GM19025 (cell line): ENCODE measurements at regions not wholly inside any gene's neighbourhood (a gene's known extent, or its start where the extent isn't known, plus 50 kb on each side); places are given as distances from the start of the nearest gene placed in this dataset.

Experiments
- ATAC-seq: cut with Tn5 transposase; IDR thresholded peaks from one replicate; pipeline ENCODE4 v1.9.1; 2021; ENCODE audit warnings: mild to moderate bottlenecking, low read depth, moderate library complexity; ENCODE audit not compliant: unreplicated experiment

DNA sequence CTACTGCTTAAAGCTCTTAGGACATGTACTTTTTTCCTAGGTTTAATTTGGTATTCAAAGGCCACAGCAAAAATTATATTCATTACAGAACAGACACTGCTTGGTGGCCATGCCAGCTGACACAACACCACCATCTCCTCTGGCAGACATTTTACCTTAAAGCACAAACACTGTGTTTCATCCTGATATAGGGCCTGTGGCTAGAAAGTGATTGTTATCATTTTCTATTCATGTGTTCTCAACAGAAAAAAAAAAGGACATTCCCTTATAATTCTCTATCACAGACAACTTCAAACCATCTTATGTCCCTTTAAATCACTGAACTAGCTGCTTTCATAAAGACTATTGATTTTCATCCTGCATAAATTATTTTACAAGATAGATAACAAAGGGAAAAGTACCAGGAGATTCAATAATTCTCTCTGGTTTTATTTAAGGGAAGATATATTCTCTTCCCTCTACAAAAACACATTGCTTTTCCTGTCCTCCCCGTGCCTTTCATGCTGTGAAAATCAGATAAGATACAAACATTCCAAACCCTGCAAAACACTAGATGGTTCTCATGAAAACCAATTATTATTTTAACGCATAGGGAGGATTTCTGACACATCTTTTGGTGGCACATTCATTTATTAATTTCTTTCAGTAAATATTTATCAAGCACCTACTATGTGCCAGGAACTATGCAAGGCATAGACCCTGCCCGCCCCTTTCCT lies 139.3 kb upstream of the TMCC3 start:
- no peak for ATAC-seq

DNA sequence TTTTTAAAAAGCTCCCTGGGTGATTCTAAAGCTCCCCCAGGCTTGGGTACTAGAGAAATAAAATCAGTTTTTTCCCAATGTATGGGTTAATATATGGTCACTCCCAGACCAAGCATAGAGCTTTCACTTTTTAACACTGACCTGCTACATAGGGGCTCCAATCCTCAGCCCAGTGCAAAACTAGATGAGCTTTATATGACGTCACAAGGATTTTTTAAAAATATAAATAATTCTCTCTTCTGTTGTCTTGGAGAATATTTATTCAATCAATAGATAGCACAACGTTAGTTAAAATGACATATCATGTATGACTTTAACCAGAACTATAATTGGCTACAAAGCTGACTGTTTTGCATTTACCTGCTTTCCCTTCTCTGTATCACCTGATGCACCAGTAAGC lies 137.9 kb upstream of the TMCC3 start:
- no peak for ATAC-seq

DNA sequence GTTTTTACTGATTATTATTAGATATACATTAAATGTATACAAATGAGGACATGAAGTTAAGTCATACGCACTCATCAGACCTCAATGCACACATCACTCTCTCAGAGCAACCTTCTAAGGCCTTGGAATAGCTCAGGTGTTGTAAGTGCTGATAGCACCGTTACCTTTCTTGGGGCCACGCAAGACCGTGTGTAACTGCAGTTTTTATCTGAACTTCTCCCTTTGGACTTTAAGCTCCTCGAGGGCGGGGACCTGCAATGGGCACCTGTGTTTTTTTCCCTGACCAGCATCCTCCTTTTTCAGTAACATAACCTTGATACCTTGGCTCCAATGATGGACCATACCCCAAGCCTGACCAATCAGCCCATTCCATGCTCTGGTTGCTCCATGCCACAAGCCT lies 136.5 kb upstream of the TMCC3 start:
- ATAC-seq: no peak

DNA sequence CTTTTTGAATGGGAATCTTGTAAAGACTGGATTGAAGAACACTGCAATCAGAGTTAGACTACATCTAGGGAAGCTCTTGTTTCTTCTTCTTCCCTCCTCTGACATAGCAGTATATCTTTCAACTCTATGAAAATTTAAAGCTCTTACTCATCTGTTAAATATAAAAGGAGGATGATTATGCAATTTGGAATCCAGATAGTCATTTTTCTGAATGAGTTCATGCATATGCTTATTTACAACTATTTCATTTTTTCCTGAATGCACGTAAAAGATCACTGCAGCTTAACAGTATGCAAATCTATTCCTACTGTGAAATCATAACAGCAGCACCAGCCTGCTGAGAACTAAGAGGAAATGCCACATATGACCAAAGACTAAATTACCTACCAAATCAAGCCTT lies 133.5 kb upstream of the TMCC3 start:
- ATAC-seq: no peak

DNA sequence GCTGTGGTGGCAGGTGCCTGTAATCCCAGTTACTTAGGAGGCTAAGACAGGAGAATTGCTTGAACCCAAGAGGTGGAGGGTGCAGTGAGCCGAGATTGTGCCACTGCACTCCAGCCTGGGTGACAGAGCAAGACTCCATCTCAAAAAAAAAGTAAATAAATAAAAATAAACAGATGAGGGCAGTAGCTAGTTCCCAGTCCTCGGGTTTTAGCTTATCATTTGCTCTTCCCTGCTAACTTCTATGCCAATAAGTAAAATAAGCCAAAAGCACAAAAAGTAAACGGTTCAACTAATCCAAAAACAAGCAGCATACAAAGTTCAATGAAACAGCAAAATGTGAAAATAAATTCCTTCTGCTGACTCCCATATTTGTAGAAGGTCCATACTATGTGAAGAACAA lies 133.0 kb upstream of the TMCC3 start:
- ATAC-seq: no peak

DNA sequence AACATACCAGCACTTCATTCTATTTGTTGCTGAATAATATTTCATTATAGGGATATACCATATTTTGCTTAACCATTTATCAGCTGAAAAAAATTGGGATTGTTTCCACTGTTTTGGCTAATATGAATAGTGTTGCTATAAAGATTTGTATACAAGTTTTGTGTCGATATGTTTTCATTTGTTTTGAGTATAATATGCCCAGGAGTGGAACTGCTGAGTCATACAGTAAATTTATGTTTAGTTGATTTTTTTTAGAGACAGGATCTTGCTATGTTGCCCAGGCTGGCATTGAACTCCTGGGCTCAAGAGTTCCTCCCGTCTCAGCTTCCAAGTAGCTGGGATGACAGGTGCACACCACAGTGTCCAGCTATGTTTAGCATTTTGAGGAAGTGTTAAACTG lies 131.5 kb upstream of the TMCC3 start:
- no peak for ATAC-seq

DNA sequence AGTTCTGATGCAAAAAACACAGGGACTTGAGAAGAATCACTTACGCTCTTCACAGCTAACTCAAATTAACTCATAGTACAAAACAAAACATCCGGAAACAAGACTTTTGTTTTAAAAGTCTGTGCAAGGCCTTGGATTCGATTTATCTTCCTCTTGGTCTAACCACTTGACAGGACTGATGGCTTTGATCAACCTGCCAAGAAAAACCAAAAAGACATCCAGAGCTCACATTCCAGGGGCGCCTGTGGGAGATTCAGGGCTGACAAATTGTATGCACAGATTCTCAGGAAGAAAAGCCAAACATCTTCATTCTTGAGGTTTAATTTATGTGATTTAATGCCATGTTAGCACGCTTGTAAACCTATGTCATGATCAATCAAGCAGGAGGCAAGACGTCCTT lies 129.1 kb upstream of the TMCC3 start:
- no peak for ATAC-seq

DNA sequence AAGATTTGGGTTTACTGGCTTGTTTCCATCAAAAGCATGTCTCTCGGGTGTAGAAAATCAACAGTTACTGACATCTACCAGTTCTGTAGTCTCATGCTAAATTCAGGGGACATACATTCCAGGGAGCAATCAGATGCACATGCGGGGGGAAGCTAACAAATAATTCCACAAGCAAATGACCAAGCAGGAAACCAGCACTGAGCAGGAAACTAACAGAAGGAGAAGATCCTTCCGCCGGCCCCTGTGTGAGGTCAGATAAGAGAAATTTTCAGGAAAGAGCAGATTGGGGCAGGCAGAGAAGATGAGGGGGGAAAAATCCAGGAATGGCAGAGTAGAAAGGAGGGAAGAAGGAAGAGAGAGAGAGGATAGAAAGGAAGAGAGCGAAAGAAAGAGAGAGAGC lies 127.6 kb upstream of the TMCC3 start:
- ATAC-seq: no peak

DNA sequence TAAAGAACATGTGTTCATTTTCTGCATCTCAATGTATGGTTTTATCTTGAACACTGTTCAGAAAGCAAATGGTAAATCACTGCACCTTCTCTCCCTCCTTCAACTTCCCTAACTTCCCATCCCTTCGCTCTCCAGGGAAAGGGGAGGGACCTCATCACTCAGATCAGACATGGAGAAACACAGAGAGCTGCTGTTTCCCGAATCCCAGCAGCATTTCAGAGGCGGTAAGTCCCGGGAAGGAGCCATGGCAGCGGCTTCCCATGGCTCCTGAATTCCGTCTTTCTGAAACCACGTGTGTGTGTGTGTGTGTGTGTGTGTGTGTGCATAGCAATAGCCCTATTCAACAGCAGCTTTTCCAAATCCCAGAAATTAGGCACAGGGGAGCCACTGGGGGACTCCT lies 125.4 kb upstream of the TMCC3 start:
- ATAC-seq: no peak

DNA sequence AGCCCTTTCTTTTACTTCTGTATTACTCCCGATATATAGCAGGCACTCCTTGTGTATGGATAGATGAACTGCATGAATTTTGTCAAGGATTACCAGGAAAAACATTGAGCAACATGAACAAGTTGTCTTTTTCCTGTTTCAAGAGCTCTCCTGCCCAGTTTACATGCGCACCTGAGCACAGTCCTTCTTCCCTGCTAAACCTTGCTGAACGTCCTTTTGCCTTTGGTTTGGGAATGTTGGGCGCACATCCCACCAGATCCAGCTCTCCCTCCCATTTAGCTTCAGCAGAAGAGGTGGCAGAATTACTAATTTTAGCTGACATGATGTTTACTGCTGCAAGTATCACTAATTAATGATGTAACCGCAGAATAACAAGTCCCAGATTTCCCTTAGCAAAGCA lies 121.4 kb upstream of the TMCC3 start:
- no peak for ATAC-seq

DNA sequence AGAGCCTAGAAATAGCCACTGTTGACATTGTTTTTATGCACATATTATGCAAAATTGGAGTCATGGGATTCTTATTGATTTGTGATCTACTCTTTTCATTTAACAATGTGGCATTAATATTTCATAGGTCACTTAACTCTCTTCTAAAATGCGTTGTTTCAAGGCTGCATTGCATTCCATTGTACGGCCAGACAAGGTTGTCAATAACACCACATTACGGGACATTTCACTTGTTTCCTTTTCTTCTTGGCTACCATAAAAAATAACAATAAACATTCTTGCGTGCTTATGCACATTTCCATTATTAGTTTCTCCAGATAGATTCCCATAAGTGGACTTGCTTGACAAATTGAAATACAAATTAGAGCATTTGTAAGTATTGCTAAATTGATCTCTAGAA lies 120.8 kb upstream of the TMCC3 start:
- no peak for ATAC-seq

DNA sequence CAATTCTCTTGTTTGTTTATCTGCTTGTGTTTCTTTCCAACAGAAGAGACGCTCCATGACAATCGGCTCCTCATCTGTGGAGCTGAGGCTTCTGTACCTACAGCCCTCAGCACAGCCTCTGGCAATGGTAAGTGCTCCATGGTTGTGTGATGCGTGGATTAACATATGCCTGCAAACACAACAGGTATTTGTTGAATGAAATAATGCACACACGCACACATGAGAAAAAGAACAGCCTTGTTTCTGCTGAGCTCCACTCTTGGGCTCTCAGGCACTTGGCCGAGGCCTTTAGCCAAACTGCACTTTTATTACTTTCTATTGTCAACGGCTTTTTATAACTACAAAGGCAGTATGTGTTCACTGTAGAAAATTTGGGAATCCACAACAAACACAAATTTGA lies 120.4 kb upstream of the TMCC3 start:
- ATAC-seq: no peak

DNA sequence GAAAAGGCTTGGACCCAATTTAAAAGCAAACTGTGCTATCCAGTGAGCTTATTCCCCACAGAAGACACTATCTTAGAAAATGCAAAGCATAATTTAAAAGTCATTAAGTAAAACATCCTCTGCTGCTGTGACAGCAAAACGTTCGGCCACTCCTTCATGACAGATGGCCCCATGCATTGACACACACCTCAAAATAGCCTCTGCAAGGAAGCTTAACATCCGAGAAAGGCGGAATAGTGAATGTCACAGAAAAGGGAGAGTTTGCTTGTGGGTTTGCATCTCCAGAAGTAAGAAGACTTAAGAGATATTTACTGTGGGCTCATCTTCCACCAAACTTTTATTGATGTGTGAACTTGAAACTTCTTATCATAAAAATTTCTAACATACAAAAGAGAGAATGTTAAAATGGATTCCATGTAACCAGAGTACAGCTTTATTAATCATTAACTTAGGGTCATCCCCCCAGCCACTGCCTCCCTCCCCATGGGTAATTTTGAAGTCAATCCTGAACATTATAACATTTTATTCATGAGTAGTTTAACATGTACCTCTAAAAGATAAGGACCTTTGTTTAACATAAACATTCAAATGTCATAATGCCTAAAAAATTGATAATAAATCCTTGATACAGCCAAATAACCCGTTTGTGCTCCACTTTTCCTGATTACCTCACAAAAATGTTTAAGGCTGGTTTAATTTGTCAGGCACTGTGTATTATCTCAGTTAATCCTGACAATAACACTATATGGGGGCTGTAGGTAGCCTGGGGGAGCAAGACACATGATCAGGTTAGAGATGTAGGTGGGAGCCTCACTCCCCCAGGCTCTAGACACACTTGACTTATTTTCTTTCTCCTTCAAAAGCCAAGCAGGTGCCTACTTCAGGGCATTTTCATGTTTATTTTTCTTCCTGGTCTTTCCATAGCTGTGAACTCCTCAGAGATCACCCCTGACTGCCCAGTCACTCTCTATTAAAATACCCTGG lies 119.7 kb upstream of the TMCC3 start:
- ATAC-seq: no peak

DNA sequence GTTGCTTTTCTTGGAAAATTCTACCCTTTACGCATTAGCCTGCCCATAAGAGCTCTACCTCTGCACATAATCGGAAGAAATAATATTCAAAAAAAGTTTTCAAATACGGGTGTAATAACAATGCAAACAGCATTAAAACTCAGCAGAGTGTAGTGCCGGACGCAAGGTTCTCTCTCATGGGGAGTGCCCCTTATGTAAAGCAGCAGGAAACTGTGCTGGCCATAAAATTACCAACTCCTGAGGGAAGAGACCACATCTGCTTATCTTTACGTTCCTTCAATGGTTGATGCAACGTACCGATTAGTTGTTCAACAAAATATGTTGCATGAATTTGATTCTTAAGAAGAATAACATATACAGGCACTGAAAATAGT lies 118.7 kb upstream of the TMCC3 start:
- peak; percentile 83 for ATAC-seq

DNA sequence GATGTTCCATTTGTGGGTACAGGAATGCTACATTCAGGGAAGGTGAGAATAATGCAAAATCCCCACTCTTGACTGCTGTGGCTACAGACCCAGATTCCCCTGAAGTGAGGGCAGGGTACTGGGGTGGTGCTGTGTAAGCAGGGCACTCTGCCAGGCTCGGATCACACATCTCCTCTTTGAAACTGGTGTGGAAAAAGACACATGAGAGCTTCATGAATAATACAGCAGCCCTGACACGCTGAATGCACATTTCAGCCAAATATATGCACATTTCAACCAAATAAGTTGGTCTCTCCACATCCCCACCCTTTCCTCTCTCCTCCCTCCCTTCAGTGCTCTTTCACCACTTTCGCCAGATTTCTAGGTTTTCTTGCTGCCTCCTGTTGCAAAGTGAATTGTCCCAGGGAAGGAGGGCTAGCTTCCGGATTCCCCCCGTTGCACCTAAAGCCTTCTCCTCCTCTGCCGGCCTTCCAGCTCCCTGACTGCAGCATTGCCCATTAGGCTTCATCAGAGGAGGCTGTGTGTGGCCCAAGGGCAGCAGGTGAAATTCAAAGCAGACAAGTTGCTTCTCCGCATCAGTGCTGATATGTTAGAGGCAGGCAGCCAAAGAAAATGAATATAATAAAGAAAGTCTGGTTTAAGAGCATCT lies 118.2 kb upstream of the TMCC3 start:
- ATAC-seq: peak; percentile 31

DNA sequence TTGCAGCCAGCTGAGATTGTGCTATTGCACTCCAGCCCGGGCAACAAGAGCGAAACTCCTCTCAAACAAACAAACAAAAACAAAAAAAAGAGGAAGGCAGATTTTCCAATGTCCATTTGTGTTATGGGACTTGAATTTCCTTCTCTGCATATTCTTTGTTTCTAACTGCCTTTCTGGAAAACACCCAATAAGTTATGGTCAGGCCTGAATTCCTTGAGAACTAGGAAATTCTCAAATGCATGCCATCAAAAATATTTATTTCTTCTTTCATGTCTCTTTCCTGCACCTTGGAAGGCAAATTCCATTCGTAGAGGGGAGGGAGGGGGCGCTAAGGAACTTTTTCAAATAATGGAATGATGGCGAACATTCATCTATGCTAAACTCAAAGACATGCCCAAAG lies 117.6 kb upstream of the TMCC3 start:
- ATAC-seq: no peak

DNA sequence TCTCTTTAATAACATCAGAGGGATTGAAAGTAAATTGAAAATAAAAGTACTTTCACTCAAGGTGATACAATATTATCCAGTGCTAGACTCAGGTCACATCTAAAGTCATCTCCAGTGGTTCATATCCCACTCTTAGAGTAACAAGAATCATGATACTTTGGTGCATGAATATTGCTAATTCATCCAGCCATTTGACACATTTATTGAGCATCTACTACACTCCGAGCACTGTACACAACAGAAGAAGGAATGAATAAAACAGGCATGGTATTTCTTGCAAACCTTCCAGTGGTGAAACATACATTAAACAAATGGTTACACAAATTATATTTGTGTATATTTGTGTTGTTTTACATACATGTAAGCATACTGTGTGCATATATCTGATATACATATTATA lies 116.0 kb upstream of the TMCC3 start:
- no peak for ATAC-seq

DNA sequence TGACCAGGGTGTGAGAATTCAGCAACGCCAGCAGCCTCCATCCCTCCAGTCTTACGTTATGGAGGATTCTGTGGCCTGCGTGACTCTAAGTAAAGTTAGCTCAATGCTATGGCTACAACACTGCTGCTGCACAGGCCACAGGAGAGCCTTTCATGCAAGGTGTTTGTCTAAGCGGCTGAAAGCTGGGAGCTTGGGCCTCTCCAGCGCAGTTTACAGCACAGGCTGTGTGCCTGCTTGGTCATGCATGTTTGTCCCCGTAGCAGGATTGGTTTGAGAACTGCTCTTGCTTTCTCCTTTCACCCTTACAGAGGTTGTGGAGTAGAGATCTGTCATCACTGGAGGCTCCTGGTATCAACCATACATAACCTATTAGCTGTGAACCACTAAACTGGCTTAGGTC lies 113.1 kb upstream of the TMCC3 start:
- no peak for ATAC-seq

DNA sequence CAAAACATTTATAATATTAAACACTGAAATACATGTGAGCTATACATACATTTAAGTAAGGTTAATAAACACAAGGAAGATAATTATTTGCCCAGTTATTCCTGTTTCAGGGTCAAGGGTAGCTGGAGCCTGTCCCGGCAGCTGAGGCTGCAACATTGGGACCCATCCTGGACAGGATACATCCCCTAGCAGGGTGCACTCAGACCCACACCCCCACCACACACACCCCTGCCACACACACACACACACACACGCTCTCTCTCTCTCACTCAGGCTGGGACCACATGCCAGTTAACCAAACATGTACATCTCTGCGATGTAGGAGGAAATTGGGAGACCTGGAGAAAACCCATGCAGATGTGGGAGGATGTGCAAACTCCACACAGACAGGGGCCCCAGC lies 112.6 kb upstream of the TMCC3 start:
- ATAC-seq: no peak

DNA sequence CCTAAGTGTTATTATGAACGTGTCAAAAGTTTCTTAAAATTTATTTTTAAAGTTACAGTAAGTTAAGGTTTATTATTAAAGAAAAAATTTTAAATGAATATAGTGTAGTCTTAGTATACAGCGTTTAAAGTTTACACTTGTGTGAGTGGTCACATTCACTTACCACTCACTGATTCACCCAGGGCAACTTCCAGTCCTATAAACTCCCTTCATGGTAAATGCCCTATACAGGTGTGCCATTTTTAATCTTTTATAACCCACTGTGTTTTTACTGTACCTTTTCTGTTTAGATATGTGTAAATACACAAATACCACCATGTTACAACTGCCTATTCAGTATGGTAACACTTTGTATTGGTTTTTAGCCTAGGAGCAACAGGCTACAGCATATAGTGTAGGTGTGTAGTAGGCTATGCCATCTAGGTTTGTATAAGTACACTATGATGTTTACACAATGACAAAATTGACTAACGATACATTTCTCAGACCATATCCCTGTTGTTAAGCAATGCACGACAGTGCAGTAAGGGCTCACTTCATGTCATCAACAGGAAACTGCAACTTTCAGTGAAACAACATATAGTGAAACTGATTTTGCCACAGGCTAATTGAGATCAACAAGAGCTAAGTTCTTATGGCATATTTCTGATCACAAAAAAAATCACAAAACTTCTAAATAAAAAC lies 112.0 kb upstream of the TMCC3 start:
- peak; percentile 71 for ATAC-seq

DNA sequence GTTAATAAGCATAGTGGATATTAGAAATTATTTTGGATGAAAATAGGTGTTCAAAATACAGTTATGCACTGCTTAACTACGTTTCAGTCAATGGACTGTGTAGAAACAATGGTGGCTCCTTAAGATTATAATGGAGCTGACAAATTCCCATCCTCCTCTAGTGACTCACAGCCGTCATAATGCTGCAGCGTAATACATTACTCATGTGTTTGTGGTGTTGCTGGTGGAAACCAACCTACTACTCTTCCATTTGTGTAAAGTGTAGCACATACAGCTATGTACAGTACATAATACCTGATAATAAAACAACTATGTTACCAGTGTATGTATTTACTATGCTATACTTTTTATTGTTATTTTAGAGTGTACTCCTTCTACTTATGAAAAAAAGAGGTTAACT lies 111.2 kb upstream of the TMCC3 start:
- ATAC-seq: no peak
